ENCODE measurements at regions not wholly inside any gene's neighbourhood (a gene's known extent, or its start where the extent isn't known, plus 50 kb on each side); places are given as distances from the start of the nearest gene placed in this dataset.
A peak's percentile ranks its signal among the peaks of the same experiment; 100 is the strongest.

DNA sequence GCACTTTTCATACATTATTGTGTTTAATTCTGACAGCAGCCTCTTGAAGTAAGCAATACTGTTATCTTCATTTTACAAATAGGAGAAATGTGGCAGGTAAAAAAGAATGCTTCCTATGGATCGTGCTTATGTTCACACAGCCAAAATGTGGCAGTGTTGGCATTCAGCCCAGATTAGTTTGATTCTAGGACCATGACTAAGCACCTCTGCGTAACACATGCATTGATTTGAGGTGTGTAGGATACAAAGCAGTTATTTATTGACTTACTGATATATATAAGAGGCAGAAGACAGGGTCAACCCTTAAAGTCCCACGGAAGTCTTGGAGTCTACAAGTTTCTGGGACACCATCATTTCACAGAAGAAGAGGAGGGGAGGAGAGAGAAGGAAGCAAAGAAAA is 1144.4 kb upstream of the GOT2 start:
- TF ChIP-seq, protein P1, sequence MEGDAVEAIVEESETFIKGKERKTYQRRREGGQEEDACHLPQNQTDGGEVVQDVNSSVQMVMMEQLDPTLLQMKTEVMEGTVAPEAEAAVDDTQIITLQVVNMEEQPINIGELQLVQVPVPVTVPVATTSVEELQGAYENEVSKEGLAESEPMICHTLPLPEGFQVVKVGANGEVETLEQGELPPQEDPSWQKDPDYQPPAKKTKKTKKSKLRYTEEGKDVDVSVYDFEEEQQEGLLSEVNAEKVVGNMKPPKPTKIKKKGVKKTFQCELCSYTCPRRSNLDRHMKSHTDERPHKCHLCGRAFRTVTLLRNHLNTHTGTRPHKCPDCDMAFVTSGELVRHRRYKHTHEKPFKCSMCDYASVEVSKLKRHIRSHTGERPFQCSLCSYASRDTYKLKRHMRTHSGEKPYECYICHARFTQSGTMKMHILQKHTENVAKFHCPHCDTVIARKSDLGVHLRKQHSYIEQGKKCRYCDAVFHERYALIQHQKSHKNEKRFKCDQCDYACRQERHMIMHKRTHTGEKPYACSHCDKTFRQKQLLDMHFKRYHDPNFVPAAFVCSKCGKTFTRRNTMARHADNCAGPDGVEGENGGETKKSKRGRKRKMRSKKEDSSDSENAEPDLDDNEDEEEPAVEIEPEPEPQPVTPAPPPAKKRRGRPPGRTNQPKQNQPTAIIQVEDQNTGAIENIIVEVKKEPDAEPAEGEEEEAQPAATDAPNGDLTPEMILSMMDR (conservative IDR thresholded peaks at IDR 0.05; ENCODE audit: low read depth in 2 of 2): 0 out of 4 replicates have a peak, but pooled peaks of 1 of the 2 experiments have one; percentile 6
- TF ChIP-seq ZNF114 (CRISPR knock-in tag; IDR thresholded peaks at IDR 0.05): no peak
- TF ChIP-seq STAT1 (IDR thresholded peaks at IDR 0.05; ENCODE audit: unreplicated experiment): no peak
- no peaks in the 10 kb centered on the region for H3K36me3 ChIP-seq (ENCODE audit: insufficient read depth)
- no peaks in the 10 kb centered on the region for H3K27me3 ChIP-seq (ENCODE audit: insufficient read depth)
- DNase-seq (ENCODE audit: low spot score) (no peak), ATAC-seq (no peak)
- no peak overlapping the region for H3K4me3 ChIP-seq
- peak overlapping the region; percentile 85; the same call in 1 of the 2 replicates for H2AFZ ChIP-seq
- no peak overlapping the region for H3K4me2 ChIP-seq
- no peak overlapping the region for H3K4me3 Mint-ChIP-seq
- no peaks in the 10 kb centered on the region for H3F3A ChIP-seq (replicated peaks; ENCODE audit: low read depth)
- H3K36me3 Mint-ChIP-seq (ENCODE audit: low read depth): no peaks in the 10 kb centered on the region
- no peak overlapping the region; the same call in 1 of the 2 replicates for H3K27ac Mint-ChIP-seq
- H3K4me1 ChIP-seq (ENCODE audit: insufficient read depth): no peaks in the 10 kb centered on the region
- H3K27ac ChIP-seq (ENCODE audit: low read depth): no peak overlapping the region
- H4K20me1 ChIP-seq (replicated peaks; ENCODE audit: insufficient read depth): no peaks in the 10 kb centered on the region
- no peaks in the 10 kb centered on the region for H3K9me3 Mint-ChIP-seq
- no peaks in the 10 kb centered on the region for H3K4me1 Mint-ChIP-seq
- H3K27me3 Mint-ChIP-seq (ENCODE audit: insufficient read depth, low read depth, poor library complexity): no peaks in the 10 kb centered on the region
- H3K9me2 ChIP-seq (ENCODE audit: insufficient read depth): no peaks in the 10 kb centered on the region
- no peaks in the 10 kb centered on the region for H3K79me2 ChIP-seq (replicated peaks; ENCODE audit: insufficient read depth)

DNA sequence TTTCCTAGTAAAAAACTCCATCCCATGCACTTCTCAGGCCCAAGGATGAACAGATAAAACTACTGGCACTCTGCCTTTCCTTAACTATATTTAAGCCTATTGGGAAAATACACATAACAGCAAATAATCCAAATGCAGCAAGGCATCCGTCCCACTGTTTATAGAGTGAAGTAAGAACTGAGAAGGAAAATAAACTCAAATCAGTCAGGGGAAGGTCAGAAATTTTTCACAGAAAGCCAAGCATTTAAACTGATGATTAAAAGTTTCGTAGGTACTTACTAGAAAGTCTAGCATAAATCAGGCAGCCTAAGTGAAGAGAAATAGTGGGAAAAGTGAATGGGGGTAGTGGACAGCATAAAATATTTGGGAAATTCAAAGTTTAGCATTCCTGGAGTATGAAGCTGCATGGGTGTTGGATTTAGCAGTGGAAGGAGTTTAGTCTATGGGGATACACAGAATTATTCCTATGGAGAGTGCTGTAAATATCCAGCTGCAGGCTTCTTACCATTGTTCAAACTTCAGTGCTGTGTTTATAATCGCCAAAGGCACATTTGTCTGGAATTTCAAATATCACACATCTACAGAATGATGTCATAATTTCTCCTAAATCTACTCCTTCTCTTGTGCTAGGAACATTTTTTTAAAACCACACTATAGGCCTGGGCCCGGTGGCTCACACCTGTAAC is 1131.0 kb upstream of the GOT2 start:
- H3K4me1 Mint-ChIP-seq: no peaks in the 10 kb centered on the region
- H2AFZ ChIP-seq: no peak overlapping the region
- no peaks in the 10 kb centered on the region for H3F3A ChIP-seq (replicated peaks; ENCODE audit: low read depth)
- peaks cover 3% of the 10 kb centered on the region for H3K27me3 Mint-ChIP-seq (ENCODE audit: insufficient read depth, low read depth, poor library complexity)
- no peaks in the 10 kb centered on the region for H3K36me3 ChIP-seq (ENCODE audit: insufficient read depth)
- H3K9me2 ChIP-seq (ENCODE audit: insufficient read depth): peaks cover 6% of the 10 kb centered on the region; the same call in 1 of the 2 replicates
- H3K9me3 Mint-ChIP-seq: no peaks in the 10 kb centered on the region; the same call in 2 of the 3 replicates
- ATAC-seq (no peak), DNase-seq (ENCODE audit: low spot score) (no peak)
- no peaks in the 10 kb centered on the region for H3K27me3 ChIP-seq (ENCODE audit: insufficient read depth)
- H3K4me1 ChIP-seq (ENCODE audit: insufficient read depth): no peaks in the 10 kb centered on the region
- no peak overlapping the region for H3K4me2 ChIP-seq
- H3K79me2 ChIP-seq (replicated peaks; ENCODE audit: insufficient read depth): no peaks in the 10 kb centered on the region
- H3K4me3 ChIP-seq: no peak overlapping the region
- no peak overlapping the region for H3K27ac Mint-ChIP-seq
- no peak overlapping the region for H3K27ac ChIP-seq (ENCODE audit: low read depth)
- no peaks in the 10 kb centered on the region for H4K20me1 ChIP-seq (replicated peaks; ENCODE audit: insufficient read depth)
- no peaks in the 10 kb centered on the region; the same call in 2 of the 3 replicates for H3K36me3 Mint-ChIP-seq (ENCODE audit: low read depth)
- no peak overlapping the region for H3K4me3 Mint-ChIP-seq
- TF ChIP-seq, protein P2, sequence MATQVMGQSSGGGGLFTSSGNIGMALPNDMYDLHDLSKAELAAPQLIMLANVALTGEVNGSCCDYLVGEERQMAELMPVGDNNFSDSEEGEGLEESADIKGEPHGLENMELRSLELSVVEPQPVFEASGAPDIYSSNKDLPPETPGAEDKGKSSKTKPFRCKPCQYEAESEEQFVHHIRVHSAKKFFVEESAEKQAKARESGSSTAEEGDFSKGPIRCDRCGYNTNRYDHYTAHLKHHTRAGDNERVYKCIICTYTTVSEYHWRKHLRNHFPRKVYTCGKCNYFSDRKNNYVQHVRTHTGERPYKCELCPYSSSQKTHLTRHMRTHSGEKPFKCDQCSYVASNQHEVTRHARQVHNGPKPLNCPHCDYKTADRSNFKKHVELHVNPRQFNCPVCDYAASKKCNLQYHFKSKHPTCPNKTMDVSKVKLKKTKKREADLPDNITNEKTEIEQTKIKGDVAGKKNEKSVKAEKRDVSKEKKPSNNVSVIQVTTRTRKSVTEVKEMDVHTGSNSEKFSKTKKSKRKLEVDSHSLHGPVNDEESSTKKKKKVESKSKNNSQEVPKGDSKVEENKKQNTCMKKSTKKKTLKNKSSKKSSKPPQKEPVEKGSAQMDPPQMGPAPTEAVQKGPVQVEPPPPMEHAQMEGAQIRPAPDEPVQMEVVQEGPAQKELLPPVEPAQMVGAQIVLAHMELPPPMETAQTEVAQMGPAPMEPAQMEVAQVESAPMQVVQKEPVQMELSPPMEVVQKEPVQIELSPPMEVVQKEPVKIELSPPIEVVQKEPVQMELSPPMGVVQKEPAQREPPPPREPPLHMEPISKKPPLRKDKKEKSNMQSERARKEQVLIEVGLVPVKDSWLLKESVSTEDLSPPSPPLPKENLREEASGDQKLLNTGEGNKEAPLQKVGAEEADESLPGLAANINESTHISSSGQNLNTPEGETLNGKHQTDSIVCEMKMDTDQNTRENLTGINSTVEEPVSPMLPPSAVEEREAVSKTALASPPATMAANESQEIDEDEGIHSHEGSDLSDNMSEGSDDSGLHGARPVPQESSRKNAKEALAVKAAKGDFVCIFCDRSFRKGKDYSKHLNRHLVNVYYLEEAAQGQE (IDR thresholded peaks at IDR 0.05; ENCODE audit: unreplicated experiment): no peak
- TF ChIP-seq STAT1 (IDR thresholded peaks at IDR 0.05; ENCODE audit: unreplicated experiment): no peak
- no peak for TF ChIP-seq EZH2phosphoT487 (IDR thresholded peaks at IDR 0.05; ENCODE audit: unreplicated experiment)
- TF ChIP-seq, protein P3, sequence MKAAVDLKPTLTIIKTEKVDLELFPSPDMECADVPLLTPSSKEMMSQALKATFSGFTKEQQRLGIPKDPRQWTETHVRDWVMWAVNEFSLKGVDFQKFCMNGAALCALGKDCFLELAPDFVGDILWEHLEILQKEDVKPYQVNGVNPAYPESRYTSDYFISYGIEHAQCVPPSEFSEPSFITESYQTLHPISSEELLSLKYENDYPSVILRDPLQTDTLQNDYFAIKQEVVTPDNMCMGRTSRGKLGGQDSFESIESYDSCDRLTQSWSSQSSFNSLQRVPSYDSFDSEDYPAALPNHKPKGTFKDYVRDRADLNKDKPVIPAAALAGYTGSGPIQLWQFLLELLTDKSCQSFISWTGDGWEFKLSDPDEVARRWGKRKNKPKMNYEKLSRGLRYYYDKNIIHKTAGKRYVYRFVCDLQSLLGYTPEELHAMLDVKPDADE (IDR thresholded peaks at IDR 0.05): no peak
- TF ChIP-seq ZNF331 (CRISPR knock-in tag; IDR thresholded peaks at IDR 0.05; ENCODE audit: low read depth): no peak
- no peak for TF ChIP-seq ZNF114 (CRISPR knock-in tag; IDR thresholded peaks at IDR 0.05)
- no peak for TF ChIP-seq NANOG (IDR thresholded peaks at IDR 0.05; ENCODE audit: borderline replicate concordance)
- no peak for TF ChIP-seq POLR2AphosphoS5 (IDR thresholded peaks at IDR 0.05; ENCODE audit: low read depth)
